UCSD-AML1 (cell line): ENCODE measurements at regions not wholly inside any gene's neighbourhood (a gene's known extent, or its start where the extent isn't known, plus 50 kb on each side); places are given as distances from the start of the nearest gene placed in this dataset.

ENCODE experiments used
- DNase-seq: peaks from one replicate; lab custom pipeline; 2025; ENCODE audit not compliant: unreplicated experiment; lab: John Stamatoyannopoulos, UW

- DNase-seq, result no peak
These were observed 143.4 kb upstream of the CDH6 start for GRCh38 chr5:31049936-31050704.

- no peak for DNase-seq
These were observed 144.0 kb upstream of the CDH6 start for GRCh38 chr5:31049461-31049860.

- no peak for DNase-seq
These were observed 144.9 kb upstream of the CDH6 start for GRCh38 chr5:31048282-31049270.

GRCh38 chr5:31047621-31048020 lies 145.9 kb upstream of the CDH6 start:
- no peak for DNase-seq

GRCh38 chr5:31047007-31047406 lies 146.5 kb upstream of the CDH6 start:
- DNase-seq, result no peak

GRCh38 chr5:31036411-31036810 lies 157.1 kb upstream of the CDH6 start:
- no peak for DNase-seq

GRCh38 chr5:31033295-31033694 lies 160.2 kb upstream of the CDH6 start:
- no peak for DNase-seq

- DNase-seq, result no peak
These were observed 163.6 kb upstream of the CDH6 start for GRCh38 chr5:31029925-31030324.

- DNase-seq, result no peak
These were observed 165.8 kb upstream of the CDH6 start for GRCh38 chr5:31027721-31028120.

GRCh38 chr5:31023105-31023504 lies 170.4 kb upstream of the CDH6 start:
- DNase-seq, result no peak

GRCh38 chr5:31021181-31021624 lies 172.3 kb upstream of the CDH6 start:
- no peak for DNase-seq

- DNase-seq, result no peak
These were observed 185.3 kb upstream of the CDH6 start for GRCh38 chr5:31008231-31008630.

- DNase-seq, result no peak
These were observed 185.8 kb upstream of the CDH6 start for GRCh38 chr5:31007672-31008071.

- no peak for DNase-seq
These were observed 193.2 kb upstream of the CDH6 start for GRCh38 chr5:31000287-31000686.

GRCh38 chr5:30997681-30998080 lies 195.8 kb upstream of the CDH6 start:
- no peak for DNase-seq

- DNase-seq, result no peak
These were observed 198.6 kb upstream of the CDH6 start for GRCh38 chr5:30994902-30995301.

GRCh38 chr5:30994176-30994575 lies 199.3 kb upstream of the CDH6 start:
- no peak for DNase-seq

GRCh38 chr5:30991462-30991861 lies 202.0 kb upstream of the CDH6 start:
- DNase-seq, result no peak

GRCh38 chr5:30981576-30981975 lies 211.9 kb upstream of the CDH6 start:
- DNase-seq, result no peak

- DNase-seq, result no peak
These were observed 224.5 kb upstream of the CDH6 start for GRCh38 chr5:30968971-30969370.

GRCh38 chr5:30960036-30960435 lies 233.4 kb upstream of the CDH6 start:
- DNase-seq, result no peak

- DNase-seq, result no peak
These were observed 234.2 kb upstream of the CDH6 start for GRCh38 chr5:30959238-30959637.
